ENCODE measurements at regions not wholly inside any gene's neighbourhood (a gene's known extent, or its start where the extent isn't known, plus 50 kb on each side); places are given as distances from the start of the nearest gene placed in this dataset.

DNA sequence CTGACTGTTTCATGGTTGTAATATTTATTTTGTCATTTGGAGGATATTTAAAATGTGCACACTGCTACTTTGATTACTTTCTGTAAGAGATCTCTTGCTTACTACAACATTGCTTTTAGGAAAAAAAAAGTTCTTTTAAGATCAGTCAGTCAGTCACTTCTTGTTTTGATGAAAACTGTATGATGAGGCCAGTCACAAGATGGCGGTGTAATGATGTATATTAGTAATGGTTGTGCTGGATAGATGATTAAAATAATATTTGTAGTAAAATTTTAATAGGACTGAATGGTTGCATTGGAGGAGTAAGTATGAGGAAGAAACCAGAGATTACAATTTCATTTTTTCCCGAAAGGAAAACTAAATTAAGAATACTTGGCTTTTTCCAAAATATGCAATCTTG, 2411.1 kb downstream of the PCDH9 start:
- no peak for DNase-seq (ENCODE audit: low spot score)
- H3K27ac ChIP-seq, result no peak overlapping the region
- H3K36me3 ChIP-seq, result no peaks in the 10 kb centered on the region
- H3K4me1 ChIP-seq, result no peaks in the 10 kb centered on the region
- no peaks in the 10 kb centered on the region for H3K27me3 ChIP-seq
- TF ChIP-seq, protein P1, sequence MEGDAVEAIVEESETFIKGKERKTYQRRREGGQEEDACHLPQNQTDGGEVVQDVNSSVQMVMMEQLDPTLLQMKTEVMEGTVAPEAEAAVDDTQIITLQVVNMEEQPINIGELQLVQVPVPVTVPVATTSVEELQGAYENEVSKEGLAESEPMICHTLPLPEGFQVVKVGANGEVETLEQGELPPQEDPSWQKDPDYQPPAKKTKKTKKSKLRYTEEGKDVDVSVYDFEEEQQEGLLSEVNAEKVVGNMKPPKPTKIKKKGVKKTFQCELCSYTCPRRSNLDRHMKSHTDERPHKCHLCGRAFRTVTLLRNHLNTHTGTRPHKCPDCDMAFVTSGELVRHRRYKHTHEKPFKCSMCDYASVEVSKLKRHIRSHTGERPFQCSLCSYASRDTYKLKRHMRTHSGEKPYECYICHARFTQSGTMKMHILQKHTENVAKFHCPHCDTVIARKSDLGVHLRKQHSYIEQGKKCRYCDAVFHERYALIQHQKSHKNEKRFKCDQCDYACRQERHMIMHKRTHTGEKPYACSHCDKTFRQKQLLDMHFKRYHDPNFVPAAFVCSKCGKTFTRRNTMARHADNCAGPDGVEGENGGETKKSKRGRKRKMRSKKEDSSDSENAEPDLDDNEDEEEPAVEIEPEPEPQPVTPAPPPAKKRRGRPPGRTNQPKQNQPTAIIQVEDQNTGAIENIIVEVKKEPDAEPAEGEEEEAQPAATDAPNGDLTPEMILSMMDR (IDR thresholded peaks at IDR 0.05), result no peak
- no peaks in the 10 kb centered on the region for H3K9me3 ChIP-seq
- H3K4me3 ChIP-seq, result no peak overlapping the region

DNA sequence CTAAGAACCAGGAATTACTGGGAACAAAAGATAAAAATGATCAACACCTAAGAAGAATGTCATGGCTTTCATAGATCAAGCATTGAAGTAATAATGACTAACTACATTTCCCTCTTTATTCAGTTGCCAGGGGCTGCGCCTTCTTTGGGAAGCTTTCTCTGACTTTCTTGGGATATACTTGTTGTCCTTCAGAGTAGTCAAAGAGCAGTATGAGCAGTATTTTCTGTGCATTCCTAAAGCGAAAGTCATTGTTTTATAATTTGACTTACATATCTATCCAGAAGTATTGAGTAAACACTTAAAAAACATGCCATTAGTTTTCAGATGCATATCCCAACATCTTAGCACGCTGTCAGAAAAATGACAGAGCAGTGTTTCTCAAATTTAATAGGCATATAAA, 2412.4 kb downstream of the PCDH9 start:
- Histone ChIP-seq H3K4me3 (no peak overlapping the region), H3K27ac (no peak overlapping the region), H3K36me3 (no peaks in the 10 kb centered on the region), H3K27me3 (no peaks in the 10 kb centered on the region), H3K9me3 (no peaks in the 10 kb centered on the region), H3K4me1 (no peaks in the 10 kb centered on the region)
- no peak for DNase-seq (ENCODE audit: low spot score)
- TF ChIP-seq, protein P1 (IDR thresholded peaks at IDR 0.05), result no peak

DNA sequence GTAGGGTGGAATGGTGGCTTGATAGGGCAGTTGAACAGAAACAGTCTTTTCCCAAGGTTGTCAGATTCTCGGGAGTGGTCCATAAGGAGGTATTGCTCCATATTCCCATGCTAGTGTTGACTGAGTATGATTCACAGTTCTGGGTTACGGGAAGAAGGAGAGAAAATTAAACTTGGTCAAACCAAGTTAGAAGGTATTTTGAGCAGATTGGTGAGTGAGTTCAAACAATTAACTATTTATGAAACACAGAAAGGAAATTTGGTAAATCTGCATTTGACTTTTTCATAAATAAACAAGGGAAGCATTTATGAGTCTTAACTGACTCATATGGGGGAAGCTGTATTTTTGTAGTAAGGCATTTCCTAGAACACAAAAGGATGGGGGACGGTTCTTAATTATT, 2419.4 kb downstream of the PCDH9 start:
- H3K27ac ChIP-seq, result no peak overlapping the region
- TF ChIP-seq, protein P1 (IDR thresholded peaks at IDR 0.05), result no peak
- no peaks in the 10 kb centered on the region for H3K36me3 ChIP-seq
- DNase-seq (ENCODE audit: low spot score), result no peak
- no peaks in the 10 kb centered on the region for H3K27me3 ChIP-seq
- H3K4me1 ChIP-seq, result no peaks in the 10 kb centered on the region
- no peaks in the 10 kb centered on the region for H3K9me3 ChIP-seq
- H3K4me3 ChIP-seq, result no peak overlapping the region

DNA sequence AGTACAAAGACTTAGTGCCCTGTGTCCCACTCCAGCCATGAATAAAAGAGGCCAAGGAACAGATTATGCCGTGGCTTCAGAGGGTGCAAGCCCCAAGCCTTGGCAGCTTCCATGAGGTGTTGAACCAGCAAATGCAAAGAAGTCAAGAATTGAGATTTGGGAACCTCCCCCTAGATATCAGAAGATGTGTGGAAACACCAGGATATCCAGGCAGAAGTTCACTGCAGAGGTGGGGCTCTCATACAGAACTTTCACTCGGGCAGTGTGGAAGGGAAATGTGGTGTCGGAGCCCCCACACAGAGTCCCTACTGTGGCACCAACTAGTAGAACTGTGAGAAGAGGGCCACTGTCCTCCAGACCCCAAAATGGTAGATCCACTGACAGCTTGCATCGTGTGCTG, 2421.4 kb downstream of the PCDH9 start:
- no peak for DNase-seq (ENCODE audit: low spot score)
- TF ChIP-seq, protein P1 (IDR thresholded peaks at IDR 0.05), result no peak
- Histone ChIP-seq H3K4me3 (no peak overlapping the region), H3K4me1 (no peaks in the 10 kb centered on the region), H3K9me3 (no peaks in the 10 kb centered on the region), H3K27me3 (no peaks in the 10 kb centered on the region), H3K36me3 (no peaks in the 10 kb centered on the region), H3K27ac (no peak overlapping the region)

DNA sequence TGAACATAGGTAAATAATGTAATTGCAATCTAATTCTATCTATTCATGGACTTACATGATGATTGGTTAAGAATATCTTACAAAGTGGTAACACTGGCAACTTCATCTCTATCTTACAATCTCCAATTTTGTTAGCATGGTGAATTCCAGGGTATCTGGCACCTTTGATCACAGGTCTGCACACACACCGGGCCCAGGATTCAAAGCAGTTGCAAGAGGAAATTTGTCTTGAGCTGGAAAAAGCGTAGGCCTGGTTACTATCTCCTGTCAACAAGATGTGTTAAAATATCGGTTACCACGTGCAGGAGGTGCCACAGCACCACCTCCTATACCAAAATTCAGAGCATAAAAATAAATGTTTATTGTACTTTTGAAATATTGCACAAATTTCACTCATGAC, 2428.4 kb downstream of the PCDH9 start:
- TF ChIP-seq, protein P1 (IDR thresholded peaks at IDR 0.05), result no peak
- H3K36me3 ChIP-seq, result no peaks in the 10 kb centered on the region
- no peak overlapping the region for H3K27ac ChIP-seq
- DNase-seq (ENCODE audit: low spot score), result no peak
- H3K4me1 ChIP-seq, result no peaks in the 10 kb centered on the region
- no peak overlapping the region for H3K4me3 ChIP-seq
- no peaks in the 10 kb centered on the region for H3K9me3 ChIP-seq
- H3K27me3 ChIP-seq, result no peaks in the 10 kb centered on the region

DNA sequence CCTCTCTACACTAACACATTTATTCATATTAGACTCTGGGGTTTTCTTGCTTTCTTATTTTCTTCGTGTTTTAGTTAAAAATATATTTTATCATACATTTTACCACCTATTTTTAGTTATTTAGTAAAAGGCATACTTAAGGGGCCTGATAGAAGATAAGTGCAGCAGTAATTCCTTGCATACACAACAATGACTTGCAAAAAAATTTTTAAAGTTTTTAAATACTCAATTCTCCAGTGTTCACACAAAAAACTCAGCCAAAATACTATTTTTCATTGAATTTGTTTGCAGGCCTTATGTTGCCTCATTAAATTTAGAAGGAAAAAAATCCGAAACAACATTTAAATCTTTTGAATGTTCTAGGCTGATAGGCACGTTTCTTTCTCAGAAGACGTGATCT, 2431.7 kb downstream of the PCDH9 start:
- no peak overlapping the region for H3K4me3 ChIP-seq
- TF ChIP-seq, protein P1 (IDR thresholded peaks at IDR 0.05), result no peak

More for the DNA sequence above, 2431.7 kb downstream of the PCDH9 start:
- no peaks in the 10 kb centered on the region for H3K4me1 ChIP-seq
- H3K36me3 ChIP-seq, result no peaks in the 10 kb centered on the region
- H3K27ac ChIP-seq, result no peak overlapping the region
- no peaks in the 10 kb centered on the region for H3K27me3 ChIP-seq
- no peaks in the 10 kb centered on the region for H3K9me3 ChIP-seq
- no peak for DNase-seq (ENCODE audit: low spot score)
